Sigmoid colon (tissue), 4 donors: ENCODE measurements at regions not wholly inside any gene's neighbourhood (a gene's known extent, or its start where the extent isn't known, plus 50 kb on each side); places are given as distances from the start of the nearest gene placed in this dataset.

Experiments used
- CTCF ChIP-seq, 4 experiments: fragments of 450-650 bp in 3 of 4; fragments of 200-600 bp in 1 of 4; IDR thresholded peaks; one replicate each; pipeline ENCODE4 v1.5.1; 2016 to 2019; ENCODE audit warnings: antibody characterized with exemption in 4 of 4, mild to moderate bottlenecking in 3 of 4, moderate library complexity in 2 of 4
- POLR2AphosphoS5 ChIP-seq, 4 donors: sonication (generic); formaldehyde crosslinking; IDR thresholded peaks; one replicate each; pipeline ENCODE4 v1.6.1; 2017; ENCODE audit warnings: antibody characterized with exemption in 4 of 4

DNA sequence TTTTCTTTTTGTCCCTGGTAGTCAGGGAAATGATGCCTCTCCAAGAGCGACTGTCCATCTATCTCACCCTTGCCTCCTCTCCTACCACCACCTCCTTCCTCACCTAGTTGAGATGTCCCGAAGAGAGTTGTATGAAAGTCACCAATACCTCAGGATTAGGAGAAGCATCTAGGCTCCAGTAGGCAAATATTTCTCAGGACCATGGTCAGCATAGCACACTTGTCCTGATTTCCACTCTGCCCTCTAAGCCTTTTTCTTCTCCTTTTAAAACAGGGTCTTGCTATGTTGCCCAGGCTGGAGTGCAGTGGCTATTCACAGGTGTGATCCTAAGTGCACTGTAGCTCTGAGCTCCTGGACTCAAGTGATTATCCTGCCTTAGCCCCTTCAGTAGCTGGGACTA is 268.4 kb upstream of the PELI2 start:
- TF ChIP-seq CTCF (IDR thresholded peaks at IDR 0.05) (no peak), POLR2AphosphoS5 (IDR thresholded peaks at IDR 0.05) (no peak)
